WI38 (cell line): ENCODE measurements at regions not wholly inside any gene's neighbourhood (a gene's known extent, or its start where the extent isn't known, plus 50 kb on each side); places are given as distances from the start of the nearest gene placed in this dataset.

ENCODE experiments used
- H3K4me3 ChIP-seq: 2 replicates; pipeline ENCODE4 v1.5.1; 2011; ENCODE audit warnings: low read depth, mild to moderate bottlenecking, control low read depth, low read length
- CTCF ChIP-seq: IDR thresholded peaks from 2 replicates; pipeline ENCODE4 v1.5.1; 2012; ENCODE audit warnings: low read depth, mild to moderate bottlenecking, control low read depth, low read length

DNA sequence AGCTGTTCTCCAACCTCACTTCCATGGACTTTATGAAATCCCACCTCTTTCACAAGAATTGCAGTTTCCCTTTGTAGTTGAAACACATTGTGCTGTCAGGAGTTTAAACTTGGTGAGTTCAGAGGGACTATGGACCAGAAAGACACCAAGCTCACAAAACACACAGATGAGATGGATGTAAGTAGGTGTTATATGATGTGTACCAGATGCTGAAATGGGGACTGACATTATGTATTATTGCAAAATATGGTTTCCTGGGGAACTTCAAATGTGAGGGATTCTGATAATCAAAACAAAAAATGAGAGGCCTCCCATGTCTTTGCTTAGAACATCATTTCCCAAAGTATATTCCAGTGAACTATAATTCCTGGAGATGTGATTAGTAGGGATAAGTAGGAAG, 401.1 kb upstream of the ARID1B start:
- no peak overlapping the region for H3K4me3 ChIP-seq
- no peak for TF ChIP-seq CTCF

GRCh38 chr6:156359912-156360311, 417.3 kb upstream of the ARID1B start:
- TF ChIP-seq CTCF = peak; percentile 57
- H3K4me3 ChIP-seq = no peak overlapping the region

GRCh38 chr6:156352861-156353260, 424.3 kb upstream of the ARID1B start:
- no peak for TF ChIP-seq CTCF
- H3K4me3 ChIP-seq = no peak overlapping the region

DNA sequence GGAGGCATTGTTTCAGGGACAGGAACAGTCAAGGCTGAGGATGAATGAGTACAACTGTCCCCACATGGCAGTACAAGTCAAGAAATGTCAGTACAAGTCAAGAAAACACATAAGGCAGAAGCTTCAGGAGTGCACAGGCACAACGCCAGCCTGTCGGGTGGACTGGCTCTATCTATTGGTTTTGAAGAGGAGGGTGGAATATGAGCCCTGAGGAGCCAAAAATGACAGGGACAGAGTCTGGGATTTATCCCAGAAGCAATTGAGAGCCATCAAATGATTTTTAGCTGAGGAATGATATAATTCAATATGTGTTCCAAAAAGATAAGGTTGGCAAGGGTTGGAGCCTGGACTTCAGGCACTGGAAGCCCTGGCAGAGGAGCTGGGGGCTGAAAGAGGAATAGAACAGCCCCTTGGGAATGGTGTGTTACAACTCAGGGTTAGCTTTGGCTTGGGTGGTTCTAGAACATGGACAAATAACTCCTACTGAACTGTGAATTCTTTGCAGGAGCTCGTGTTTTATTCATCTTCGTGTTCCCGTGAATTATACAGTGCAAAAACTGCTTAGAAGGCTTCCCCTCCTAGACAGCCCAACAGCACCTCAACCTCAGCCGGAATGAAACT, 425.7 kb upstream of the ARID1B start:
- no peak overlapping the region for H3K4me3 ChIP-seq
- no peak for TF ChIP-seq CTCF

DNA sequence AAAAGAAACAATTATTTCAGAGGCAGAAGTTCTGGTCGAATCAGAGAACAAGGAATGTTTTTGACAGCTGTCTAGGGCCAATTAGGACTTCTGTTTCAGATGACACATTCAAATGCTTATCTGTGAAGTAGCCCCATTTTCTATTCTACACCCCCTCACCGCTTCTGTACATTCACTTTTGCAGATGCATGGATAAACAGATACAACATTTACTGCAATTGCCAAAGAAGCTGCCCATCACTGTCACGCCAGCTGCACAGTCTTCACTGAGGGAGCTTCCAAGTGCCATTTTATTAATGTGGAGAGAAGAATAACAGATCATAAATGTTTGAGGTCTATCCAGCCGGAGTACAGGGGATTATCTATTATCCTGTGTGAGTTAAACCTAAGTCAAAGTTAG, 426.8 kb upstream of the ARID1B start:
- TF ChIP-seq CTCF = no peak
- H3K4me3 ChIP-seq = no peak overlapping the region

DNA sequence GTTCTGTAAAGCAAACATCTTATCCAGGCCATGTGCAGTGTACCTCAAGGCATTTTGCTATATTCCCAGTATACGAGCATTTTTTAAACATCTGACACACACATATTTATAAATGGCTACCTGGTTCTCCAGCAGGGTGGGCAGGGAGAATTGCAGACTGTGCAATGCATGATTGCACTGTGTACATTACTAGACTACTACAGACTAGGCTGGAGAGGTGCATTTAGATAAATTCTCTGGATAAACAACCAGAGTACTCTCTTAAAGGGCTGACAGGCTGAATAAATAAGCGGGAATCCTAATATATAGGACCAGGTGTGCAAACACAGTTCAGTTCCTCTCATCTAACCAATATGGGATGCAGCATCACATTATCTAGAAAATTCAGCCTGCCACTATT, 428.3 kb upstream of the ARID1B start:
- no peak overlapping the region for H3K4me3 ChIP-seq
- no peak for TF ChIP-seq CTCF

- no peak overlapping the region for H3K4me3 ChIP-seq
- TF ChIP-seq CTCF = no peak
Measured at GRCh38 chr6:156348424-156348823, 428.8 kb upstream of the ARID1B start.
